HCT116 (cell line): ENCODE measurements at regions not wholly inside any gene's neighbourhood (a gene's known extent, or its start where the extent isn't known, plus 50 kb on each side); places are given as distances from the start of the nearest gene placed in this dataset.

Experiments used
- ATAC-seq: fragments of 200-7000 bp; cut with Tn5 transposase; 2 replicates; pipeline ENCODE4 v1.9.1; 2020; ENCODE audit warnings: mild to moderate bottlenecking, moderate library complexity
- BruUV-seq: library from RNA; stranded (reverse); fragments of 400-500 nt; replicated peaks from 2 replicates; lab custom pipeline; 2021; lab: Mats Ljungman, UMichigan
- CTCF ChIA-PET: fragments of 300-600 bp; sonication (Branson Sonifier 250); formaldehyde crosslinking; loops from one replicate; lab custom pipeline; 2021; ENCODE audit warnings: antibody characterized with exemption; lab: Charles Lee
- POLR2A ChIA-PET: fragments of 300-600, 350-600 bp; sonication (Branson Sonifier 250); formaldehyde crosslinking; loops from one replicate; lab custom pipeline; 2021; ENCODE audit warnings: antibody characterized with exemption; lab: Charles Lee
- RAD21 ChIA-PET, 2 experiments: fragments of 300-600 bp; sonication (Branson Sonifier 250); formaldehyde crosslinking; loops; one replicate each; lab custom pipeline; 2023; ENCODE audit warnings: low total read pairs in 2 of 2; ENCODE audit not compliant: uncharacterized antibody in 2 of 2, unreplicated experiment in 2 of 2, low non-redundant PET in 1 of 2; lab: Charles Lee
- DNase-seq: peaks from one replicate; pipeline ENCODE4 v3.0.0-alpha.2; 2010; ENCODE audit warnings: low read depth, low spot score
- H2AFZ ChIP-seq: fragments of 200-600 bp; shearing (Covaris generic), sonication (generic); 2 replicates; pipeline ENCODE4 v1.6.1; 2017; ENCODE audit warnings: low read depth, mixed run types, mixed read lengths, antibody characterized with exemption, low read length; ENCODE audit not compliant: poor library complexity, severe bottlenecking
- H3K27ac ChIP-seq: 2 replicates; pipeline ENCODE4 v1.5.1; 2012; ENCODE audit warnings: low read depth, low read length
- H3K27me3 ChIP-seq: fragments of 200-600 bp; sonication (generic); 2 replicates; pipeline ENCODE4 v1.6.1; 2016; ENCODE audit warnings: mixed run types, low read length, mixed read lengths; ENCODE audit not compliant: insufficient read depth
- H3K36me3 ChIP-seq, 2 experiments: fragments of 200-500 bp in 1 of 2; fragments of 200-600 bp in 1 of 2; sonication (Bioruptor generic) in 1 of 2; sonication (generic) in 1 of 2; 2 replicates each; pipeline versions ENCODE4 v1.5.1 to v1.6.1; 2014 to 2016; ENCODE audit warnings: low read length in 2 of 2, inconsistent platforms in 1 of 2, mixed read lengths in 1 of 2, mixed run types in 1 of 2; ENCODE audit not compliant: insufficient read depth in 2 of 2, control insufficient read depth in 1 of 2
- H3K4me1 ChIP-seq, 2 experiments: fragments of 200-600 bp in 1 of 2; sonication (generic) in 1 of 2; 2 replicates each; pipeline versions ENCODE4 v1.5.1 to v1.6.1; 2012 to 2017; ENCODE audit warnings: low read length in 2 of 2, inconsistent platforms in 1 of 2, mild to moderate bottlenecking in 1 of 2, mixed read lengths in 1 of 2, mixed run types in 1 of 2, moderate library complexity in 1 of 2; ENCODE audit not compliant: insufficient read depth in 2 of 2, control insufficient read depth in 1 of 2
- H3K4me2 ChIP-seq: fragments of 200-600 bp; sonication (generic); 2 replicates; pipeline ENCODE4 v1.6.1; 2017; ENCODE audit warnings: mixed run types, low read length, mixed read lengths
- H3K4me3 ChIP-seq, 2 experiments: fragments of 200-600 bp in 1 of 2; sonication (generic) in 1 of 2; replicated peaks in 1 of 2; 2 replicates each; pipeline ENCODE4 v1.5.1; 2011 to 2016; ENCODE audit warnings: low read length in 2 of 2, control low read depth in 1 of 2, low read depth in 1 of 2, mild to moderate bottlenecking in 1 of 2, mixed read lengths in 1 of 2, mixed run types in 1 of 2
- H3K79me2 ChIP-seq: fragments of 200-600 bp; sonication (generic); 2 replicates; pipeline ENCODE4 v1.6.1; 2017; ENCODE audit warnings: mild to moderate bottlenecking, mixed run types, low read length, moderate library complexity, mixed read lengths; ENCODE audit not compliant: insufficient read depth
- H3K9ac ChIP-seq: fragments of 200-600 bp; sonication (generic); 2 replicates; pipeline ENCODE4 v1.6.1; 2016; ENCODE audit warnings: low read length, mixed read lengths
- H3K9me2 ChIP-seq: fragments of 200-600 bp; sonication (generic), shearing (Covaris generic); 2 replicates; pipeline ENCODE4 v1.6.1; 2017; ENCODE audit warnings: mixed run types, mild to moderate bottlenecking, moderate library complexity; ENCODE audit not compliant: insufficient read depth
- H3K9me3 ChIP-seq, 2 experiments: fragments of 200-500 bp in 1 of 2; fragments of 200-600 bp in 1 of 2; sonication (Bioruptor generic) in 1 of 2; sonication (generic) in 1 of 2; 2 replicates each; pipeline ENCODE4 v1.6.1; 2014 to 2017; ENCODE audit warnings: low read length in 2 of 2, mixed read lengths in 2 of 2, inconsistent platforms in 1 of 2, low read depth in 1 of 2, mild to moderate bottlenecking in 1 of 2, mixed run types in 1 of 2, moderate library complexity in 1 of 2; ENCODE audit not compliant: control insufficient read depth in 1 of 2, insufficient read depth in 1 of 2
- H4K20me1 ChIP-seq: fragments of 200-600 bp; sonication (generic), shearing (Covaris generic); 2 replicates; pipeline ENCODE4 v1.6.1; 2017; ENCODE audit warnings: mixed run types, mild to moderate bottlenecking, moderate library complexity; ENCODE audit not compliant: insufficient read depth
- CBX3 ChIP-seq: IDR thresholded peaks from 2 replicates; pipeline ENCODE4 v1.6.1; 2012; ENCODE audit warnings: low read depth
- CEBPB ChIP-seq: IDR thresholded peaks from 2 replicates; pipeline ENCODE4 v1.6.1; 2012; ENCODE audit warnings: low read depth
- CTCF ChIP-seq, 3 experiments: fragments of 200-600 bp in 1 of 3; sonication (generic) in 1 of 3; IDR thresholded peaks in 2 of 3; conservative IDR thresholded peaks in 1 of 3; 2 replicates each; pipeline ENCODE4 v1.5.1; 2012 to 2017; ENCODE audit warnings: low read depth in 2 of 3, low read length in 2 of 3, antibody characterized with exemption in 1 of 3, borderline replicate concordance in 1 of 3, control low read depth in 1 of 3, mild to moderate bottlenecking in 1 of 3, mixed read lengths in 1 of 3, mixed run types in 1 of 3, moderate library complexity in 1 of 3; ENCODE audit not compliant: insufficient read depth in 1 of 3
- EGR1 ChIP-seq: IDR thresholded peaks from 2 replicates; pipeline ENCODE4 v1.6.1; 2012; ENCODE audit warnings: low read depth
- ELF1 ChIP-seq: IDR thresholded peaks from 2 replicates; pipeline ENCODE4 v1.6.1; 2012; ENCODE audit warnings: low read depth, borderline replicate concordance
- EZH2phosphoT487 ChIP-seq: fragments of 200-600 bp; IDR thresholded peaks from 2 replicates; pipeline ENCODE4 v1.6.1; 2018; ENCODE audit warnings: antibody characterized with exemption, borderline replicate concordance
- FOSL1 ChIP-seq: IDR thresholded peaks from 2 replicates; pipeline ENCODE4 v1.6.1; 2012; ENCODE audit warnings: low read depth
- JUND ChIP-seq: IDR thresholded peaks from 2 replicates; pipeline ENCODE4 v1.6.1; 2012
- MAX ChIP-seq: IDR thresholded peaks from 2 replicates; pipeline ENCODE4 v1.6.1; 2012
- POLR2A ChIP-seq: IDR thresholded peaks from 2 replicates; pipeline ENCODE4 v1.7.0; 2011; ENCODE audit warnings: borderline replicate concordance; ENCODE audit not compliant: insufficient read depth, insufficient read length; ENCODE audit errors: extremely low read depth
- RAD21 ChIP-seq: IDR thresholded peaks from 2 replicates; pipeline ENCODE4 v1.6.1; 2012; ENCODE audit warnings: low read depth, mild to moderate bottlenecking
- SIN3A ChIP-seq: IDR thresholded peaks from 2 replicates; pipeline ENCODE4 v1.6.1; 2012; ENCODE audit warnings: low read depth
- SP1 ChIP-seq: IDR thresholded peaks from 2 replicates; pipeline ENCODE4 v1.6.1; 2012; ENCODE audit warnings: low read depth
- SRF ChIP-seq: IDR thresholded peaks from 2 replicates; pipeline ENCODE4 v1.6.1; 2012; ENCODE audit warnings: low read depth
- TCF7L2 ChIP-seq: IDR thresholded peaks from 2 replicates; pipeline ENCODE4 v1.7.0; 2011; ENCODE audit warnings: borderline replicate concordance, inconsistent platforms; ENCODE audit not compliant: insufficient read depth, insufficient read length; ENCODE audit errors: extremely low read depth
- YY1 ChIP-seq: IDR thresholded peaks from 2 replicates; pipeline ENCODE4 v1.6.1; 2011; ENCODE audit warnings: low read length, low read depth, moderate library complexity, mild to moderate bottlenecking; ENCODE audit not compliant: insufficient replicate concordance; ENCODE audit errors: extremely low read depth
- ZBTB33 ChIP-seq: IDR thresholded peaks from 2 replicates; pipeline ENCODE4 v1.6.1; 2011; ENCODE audit warnings: mild to moderate bottlenecking, low read length, moderate library complexity; ENCODE audit not compliant: insufficient replicate concordance; ENCODE audit errors: extremely low read depth
- ZNF274 ChIP-seq: fragments of 200-500 bp; sonication (Bioruptor generic); IDR thresholded peaks from 2 replicates; pipeline ENCODE4 v1.6.1; 2014; ENCODE audit warnings: mild to moderate bottlenecking, low read depth, low read length, inconsistent platforms
- intact Hi-C: fragments of 100-400 bp; cut with micrococcal nuclease; formaldehyde crosslinking; loops from 2 replicates; pipeline ENCODE4 v1.10.0; 2022

- ATAC-seq, result no peak
- TF ChIP-seq CTCF (IDR thresholded peaks at IDR 0.05 in 2 of 3, conservative IDR thresholded peaks at IDR 0.05 in 1 of 3; ENCODE audit: borderline replicate concordance in 1 of 3, insufficient read depth in 1 of 3, low read depth in 2 of 3, low read length in 2 of 3) (no peak), SRF (no peak), SIN3A (no peak), ZNF274 (no peak), CBX3 (no peak), POLR2A (no peak), MAX (no peak), EGR1 (no peak), FOSL1 (no peak), YY1 (no peak), JUND (no peak), ELF1 (no peak), EZH2phosphoT487 (no peak), ZBTB33 (no peak), SP1 (no peak), RAD21 (no peak), TCF7L2 (no peak), CEBPB (no peak)
- H3K9me3 ChIP-seq, result peaks cover 0 to 5% of the 10 kb centered on the region in 2 experiments; a peak in 1 of 4 replicates
- no peaks in the 10 kb centered on the region for H3K9me2 ChIP-seq
- intact Hi-C loops, result no loop called here
- no peak for DNase-seq
- no peak overlapping the region for H3K27ac ChIP-seq
- no peak overlapping the region for H2AFZ ChIP-seq
- RAD21 ChIA-PET, result no interaction called here
- H3K79me2 ChIP-seq, result no peaks in the 10 kb centered on the region
- no peaks in the 10 kb centered on the region; a peak in 1 of 4 replicates for H3K36me3 ChIP-seq
- H4K20me1 ChIP-seq, result no peaks in the 10 kb centered on the region
- H3K4me1 ChIP-seq, result no peaks in the 10 kb centered on the region
- POLR2A ChIA-PET, result no interaction called here
- CTCF ChIA-PET, result no interaction called here
- no peaks in the 10 kb centered on the region for H3K27me3 ChIP-seq
- no TSS peak for BruUV-seq
- no peak overlapping the region for H3K9ac ChIP-seq
- H3K4me3 ChIP-seq, result no peak overlapping the region
- no peak overlapping the region for H3K4me2 ChIP-seq
Observed at GRCh38 chr2:226540204-226540994, 259.2 kb downstream of the IRS1 start.
